ENCODE measurements at regions not wholly inside any gene's neighbourhood (a gene's known extent, or its start where the extent isn't known, plus 50 kb on each side); places are given as distances from the start of the nearest gene placed in this dataset.

- TF ChIP-seq EZH2 (IDR thresholded peaks at IDR 0.05) (no peak), POLR2AphosphoS5 (IDR thresholded peaks at IDR 0.05; ENCODE audit: borderline replicate concordance, low read depth, low read length) (no peak), FOXP2 (optimal IDR thresholded peaks at IDR 0.05; ENCODE audit: control extremely low read depth, extremely low read length, insufficient read depth) (no peak)
Measured at GRCh38 chr9:135374591-135374990, 105.0 kb upstream of the PPP1R26 start.

Data from SK-N-MC (cell line).